ENCODE measurements at regions not wholly inside any gene's neighbourhood (a gene's known extent, or its start where the extent isn't known, plus 50 kb on each side); places are given as distances from the start of the nearest gene placed in this dataset.

DNA sequence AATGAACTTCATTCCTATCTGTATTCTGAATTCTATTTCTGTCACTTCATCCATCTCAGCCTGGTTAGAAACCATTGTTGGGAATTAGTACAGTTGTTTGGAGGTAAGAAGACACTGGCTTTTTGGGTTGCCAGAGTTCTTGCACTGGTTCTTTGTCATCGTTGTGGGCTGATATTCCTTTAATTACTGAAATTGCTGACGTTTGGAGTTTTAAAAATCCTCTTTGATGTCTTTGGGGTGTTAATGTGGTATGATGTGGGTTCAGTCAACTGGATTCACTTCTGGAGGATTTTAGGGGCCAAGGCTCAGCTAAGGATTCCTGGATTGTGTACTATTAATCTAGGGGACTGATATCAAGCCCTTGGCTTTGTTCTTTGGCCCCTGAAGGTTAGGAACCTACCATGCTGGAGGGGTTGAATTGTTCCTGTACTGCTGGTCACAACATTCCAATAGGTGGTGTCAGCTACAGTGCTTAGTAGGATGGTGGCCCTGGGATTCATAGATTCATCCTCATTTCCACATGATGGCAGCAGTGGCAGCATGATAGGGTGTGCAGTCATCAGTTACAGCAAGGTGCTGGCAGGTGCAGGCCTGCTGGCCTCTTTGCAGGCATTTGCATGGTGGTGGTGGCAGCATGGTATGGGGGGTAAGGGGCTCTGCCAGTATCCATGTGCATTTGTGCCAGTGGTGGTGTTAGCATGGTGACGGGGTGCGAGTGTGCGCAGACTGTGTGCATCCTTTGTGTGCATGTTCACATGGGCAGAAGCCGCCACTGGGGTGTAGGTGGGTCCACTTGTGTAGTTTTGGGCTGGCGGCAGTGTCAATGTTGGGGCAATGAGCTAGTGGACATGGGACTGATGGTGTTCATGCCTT, 301.3 kb downstream of the TEX13C start:
- Histone ChIP-seq H3K27me3 (no peaks in the 10 kb centered on the region), H3K36me3 (no peaks in the 10 kb centered on the region), H3K27ac (no peak overlapping the region), H3K9me3 (no peaks in the 10 kb centered on the region), H3K4me3 (no peak overlapping the region), H3K4me1 (no peaks in the 10 kb centered on the region)
- no peak for TF ChIP-seq CTCF (IDR thresholded peaks at IDR 0.05)
- no peak for DNase-seq
- intact Hi-C loops (cut with DNase I; ENCODE audit: low total_unique reads) = no loop called here

- Histone ChIP-seq H3K4me1 (no peaks in the 10 kb centered on the region), H3K4me3 (no peak overlapping the region), H3K27ac (no peak overlapping the region), H3K9me3 (no peaks in the 10 kb centered on the region), H3K36me3 (no peaks in the 10 kb centered on the region), H3K27me3 (no peaks in the 10 kb centered on the region)
- no peak for DNase-seq
- TF ChIP-seq CTCF (IDR thresholded peaks at IDR 0.05) = no peak
- intact Hi-C loops (cut with DNase I; ENCODE audit: low total_unique reads) = no loop called here
Observed at GRCh38 chrX:125621588-125621927, 301.9 kb downstream of the TEX13C start.

GRCh38 chrX:125622899-125623298, 303.2 kb downstream of the TEX13C start:
- H3K36me3 ChIP-seq = no peaks in the 10 kb centered on the region
- H3K4me3 ChIP-seq = no peak overlapping the region
- no peak for DNase-seq
- no peak for TF ChIP-seq CTCF (IDR thresholded peaks at IDR 0.05)
- no peaks in the 10 kb centered on the region for H3K27me3 ChIP-seq
- intact Hi-C loops (cut with DNase I; ENCODE audit: low total_unique reads) = no loop called here
- no peaks in the 10 kb centered on the region for H3K4me1 ChIP-seq
- no peak overlapping the region for H3K27ac ChIP-seq
- H3K9me3 ChIP-seq = no peaks in the 10 kb centered on the region

DNA sequence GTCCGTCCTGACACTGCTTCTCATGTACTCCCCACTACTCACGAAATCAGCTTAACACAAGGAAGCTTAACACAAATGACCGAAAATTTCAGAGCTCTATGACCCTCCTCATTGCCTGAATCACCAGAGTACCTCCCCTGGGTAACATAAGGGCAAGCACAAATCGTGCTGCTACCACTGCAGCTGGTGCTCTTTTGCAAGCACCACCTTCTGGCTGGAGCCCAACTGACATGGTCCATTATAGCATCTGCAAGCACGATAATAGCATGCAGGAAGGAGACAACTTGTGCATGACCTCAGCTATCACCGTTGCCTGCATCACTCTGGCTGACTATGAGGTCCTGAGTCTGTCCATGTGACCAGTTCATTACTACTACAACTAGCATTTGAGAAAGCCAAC, 308.0 kb downstream of the TEX13C start:
- Histone ChIP-seq H3K4me1 (no peaks in the 10 kb centered on the region), H3K36me3 (no peaks in the 10 kb centered on the region), H3K4me3 (no peak overlapping the region), H3K9me3 (no peaks in the 10 kb centered on the region), H3K27me3 (no peaks in the 10 kb centered on the region), H3K27ac (no peak overlapping the region)
- TF ChIP-seq CTCF (IDR thresholded peaks at IDR 0.05) = no peak
- DNase-seq = no peak
- intact Hi-C loops (cut with DNase I; ENCODE audit: low total_unique reads) = no loop called here

DNA sequence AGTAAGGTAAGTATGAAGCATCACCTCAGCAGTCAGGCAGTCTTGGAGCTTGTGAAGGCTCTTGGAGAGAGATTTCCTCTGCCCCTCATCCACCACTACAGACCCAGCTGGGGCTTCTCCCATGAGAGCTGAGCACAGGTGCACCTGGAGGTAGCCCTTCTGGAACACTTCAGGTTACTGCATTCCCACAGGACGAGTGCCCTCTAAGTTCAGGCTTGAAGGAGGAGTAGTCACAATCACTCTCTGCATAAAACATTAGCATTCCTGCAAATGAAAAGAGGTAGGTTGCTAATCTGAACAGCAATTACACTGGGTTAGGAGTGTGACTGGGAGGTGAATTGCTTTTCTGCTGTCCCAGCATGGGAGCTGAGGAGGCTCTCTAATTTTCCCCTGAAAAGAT, 308.8 kb downstream of the TEX13C start:
- Histone ChIP-seq H3K36me3 (no peaks in the 10 kb centered on the region), H3K27ac (no peak overlapping the region), H3K27me3 (no peaks in the 10 kb centered on the region), H3K9me3 (no peaks in the 10 kb centered on the region), H3K4me1 (no peaks in the 10 kb centered on the region), H3K4me3 (no peak overlapping the region)
- no peak for DNase-seq
- no peak for TF ChIP-seq CTCF (IDR thresholded peaks at IDR 0.05)
- intact Hi-C loops (cut with DNase I; ENCODE audit: low total_unique reads) = no loop called here

All from tibial artery (tissue), 4 donors.